GM21526 (cell line): ENCODE measurements at regions not wholly inside any gene's neighbourhood (a gene's known extent, or its start where the extent isn't known, plus 50 kb on each side); places are given as distances from the start of the nearest gene placed in this dataset.
"Not testable (repeated sequence)": the region's sequence is repeated elsewhere in the genome, so short reads cannot be mapped to it uniquely, and the experiment has no call there.

Experiments used
- ATAC-seq: cut with Tn5 transposase; IDR thresholded peaks from one replicate; pipeline ENCODE4 v1.9.1; 2021; ENCODE audit warnings: moderate library complexity; ENCODE audit not compliant: unreplicated experiment, low FRiP score

DNA sequence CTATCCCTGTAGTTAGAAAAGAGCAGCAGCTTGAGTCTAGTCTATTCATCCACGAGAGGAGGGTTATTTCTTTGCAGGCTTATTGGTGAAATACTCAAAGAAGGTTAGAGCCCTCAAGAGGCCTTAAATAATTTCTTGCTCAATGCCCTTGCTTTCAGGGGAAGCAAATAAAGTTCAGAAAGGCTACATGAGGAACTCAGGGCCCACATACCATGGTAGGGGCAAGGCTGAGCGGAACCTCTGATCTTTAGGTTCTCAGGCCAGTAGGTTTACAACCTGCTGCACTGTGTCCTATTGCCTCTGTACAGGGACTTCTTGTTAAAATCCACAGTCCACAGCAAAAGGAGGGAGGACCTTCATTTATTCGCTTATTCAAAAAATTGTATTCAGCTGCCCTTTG lies 101.7 kb downstream of the ADAMTS15 start:
- ATAC-seq = no peak

DNA sequence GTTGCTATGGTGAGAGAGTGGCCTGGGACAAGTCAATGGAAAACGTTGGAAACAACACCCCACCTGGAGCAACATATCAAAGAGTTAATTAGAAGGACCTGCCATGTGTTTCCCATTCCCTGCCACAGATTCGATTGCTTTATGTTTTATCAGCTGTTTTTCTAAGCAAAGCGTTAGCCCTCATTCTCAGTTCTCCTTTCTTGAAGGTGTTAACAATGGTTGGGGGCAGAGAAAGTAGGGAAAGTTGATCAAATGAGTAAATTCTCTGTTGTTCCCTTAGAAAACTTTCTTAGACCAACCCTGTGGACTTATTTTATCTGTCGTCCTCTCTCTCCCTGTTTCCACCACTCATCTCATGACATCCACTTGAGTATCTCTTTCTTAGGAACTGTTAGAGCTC lies 102.5 kb downstream of the ADAMTS15 start:
- ATAC-seq = no peak

DNA sequence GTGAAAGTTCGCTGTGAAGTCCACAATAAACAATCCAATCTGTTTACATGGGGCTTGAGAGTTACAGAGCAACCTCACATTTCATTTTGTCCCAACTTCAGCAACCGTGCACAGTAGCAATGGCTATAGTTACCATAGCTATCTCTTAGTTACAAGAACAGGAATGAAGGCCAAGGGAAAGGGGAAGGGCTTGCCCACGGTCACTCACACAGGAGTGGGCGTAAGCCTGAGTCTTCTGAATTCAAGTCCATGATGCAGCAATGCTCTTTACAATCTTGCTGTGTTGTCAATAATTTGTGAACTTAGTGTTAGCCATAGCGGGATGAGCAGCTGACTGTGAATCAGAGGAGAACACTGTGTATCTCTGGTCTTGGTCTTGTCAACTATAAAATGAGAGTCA lies 102.9 kb downstream of the ADAMTS15 start:
- no peak for ATAC-seq

DNA sequence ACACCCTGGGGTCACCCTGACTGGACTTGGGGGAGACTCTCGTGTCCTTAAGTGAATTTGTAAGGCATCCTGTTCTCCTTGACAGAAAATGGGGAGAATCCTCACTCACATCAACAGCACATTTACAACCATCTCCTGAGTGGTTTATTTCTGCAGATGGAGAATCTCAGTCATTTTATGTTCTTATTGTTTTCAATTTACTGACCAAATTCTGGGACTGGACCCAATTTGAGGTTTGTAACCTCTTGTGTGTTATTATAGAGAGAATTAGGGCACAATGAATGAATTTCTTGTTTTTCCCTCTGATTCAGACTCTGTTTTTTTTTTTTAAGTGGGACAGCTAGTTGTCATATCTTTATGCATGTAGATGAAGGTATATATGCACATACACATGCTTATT lies 104.9 kb downstream of the ADAMTS15 start:
- ATAC-seq = no peak

DNA sequence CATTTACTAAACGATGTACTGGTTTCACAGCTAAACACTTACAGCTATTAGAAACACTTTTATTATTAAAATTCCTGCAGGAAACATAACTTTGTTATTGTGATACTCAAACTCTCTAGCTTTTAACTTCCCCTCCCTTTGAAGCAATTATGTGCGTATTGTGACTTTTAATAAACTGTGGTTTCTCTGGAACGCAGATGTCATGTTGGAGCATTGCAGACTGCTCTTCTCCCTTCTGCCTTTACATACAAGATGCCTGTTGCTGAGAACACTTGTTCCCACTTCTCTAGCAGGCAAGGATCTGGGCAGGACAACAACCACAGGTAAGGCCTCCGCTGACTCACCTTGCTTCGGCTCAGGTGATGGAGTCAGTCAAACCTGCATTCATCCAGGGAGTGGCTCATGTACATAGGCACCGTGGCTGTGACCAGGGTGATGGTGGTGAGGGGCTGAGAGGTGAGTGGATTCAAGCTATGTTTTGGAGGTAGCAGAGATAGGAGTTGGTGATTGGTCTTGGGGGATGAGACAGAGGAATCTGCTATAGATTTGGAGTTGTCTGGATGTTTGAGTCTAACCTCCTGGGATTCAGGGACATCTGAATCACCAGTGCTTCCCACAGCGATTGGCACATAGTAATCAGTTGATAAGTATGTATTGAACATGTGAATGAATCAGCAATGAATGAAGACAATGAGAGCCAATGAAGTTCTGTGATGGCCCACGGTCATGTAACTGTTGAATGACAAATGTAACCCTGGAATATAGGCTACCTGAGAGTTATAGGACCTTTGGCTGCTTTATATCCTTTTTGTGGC lies 106.0 kb downstream of the ADAMTS15 start:
- ATAC-seq = no peak

DNA sequence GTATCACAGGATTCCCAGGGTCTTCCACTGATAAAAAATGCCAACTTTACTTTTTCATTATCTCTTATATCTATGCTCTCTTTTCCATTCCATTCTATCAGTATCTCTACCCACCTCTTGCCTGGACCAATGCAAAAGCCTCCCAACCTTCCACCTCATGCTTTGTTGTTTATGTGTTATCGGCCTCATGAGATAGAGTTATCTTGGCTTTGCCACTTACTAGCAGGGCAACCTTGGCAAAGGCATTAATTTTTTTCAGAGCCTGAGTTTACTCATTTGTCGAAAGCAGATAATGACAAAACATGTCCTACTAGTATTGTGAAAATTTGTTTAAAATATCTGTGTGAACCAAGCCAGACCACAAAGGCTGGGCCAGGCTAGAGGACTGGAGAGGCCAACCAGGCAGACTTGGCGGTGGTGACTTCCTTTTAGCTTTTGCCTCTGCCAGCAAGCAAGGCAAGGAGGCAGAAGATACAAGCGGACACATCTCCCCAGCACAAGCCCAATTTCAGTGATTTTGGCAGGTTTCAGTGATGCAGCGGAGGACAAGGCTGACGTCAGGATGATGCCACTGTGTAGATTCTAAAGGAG lies 106.9 kb downstream of the ADAMTS15 start:
- no peak for ATAC-seq

DNA sequence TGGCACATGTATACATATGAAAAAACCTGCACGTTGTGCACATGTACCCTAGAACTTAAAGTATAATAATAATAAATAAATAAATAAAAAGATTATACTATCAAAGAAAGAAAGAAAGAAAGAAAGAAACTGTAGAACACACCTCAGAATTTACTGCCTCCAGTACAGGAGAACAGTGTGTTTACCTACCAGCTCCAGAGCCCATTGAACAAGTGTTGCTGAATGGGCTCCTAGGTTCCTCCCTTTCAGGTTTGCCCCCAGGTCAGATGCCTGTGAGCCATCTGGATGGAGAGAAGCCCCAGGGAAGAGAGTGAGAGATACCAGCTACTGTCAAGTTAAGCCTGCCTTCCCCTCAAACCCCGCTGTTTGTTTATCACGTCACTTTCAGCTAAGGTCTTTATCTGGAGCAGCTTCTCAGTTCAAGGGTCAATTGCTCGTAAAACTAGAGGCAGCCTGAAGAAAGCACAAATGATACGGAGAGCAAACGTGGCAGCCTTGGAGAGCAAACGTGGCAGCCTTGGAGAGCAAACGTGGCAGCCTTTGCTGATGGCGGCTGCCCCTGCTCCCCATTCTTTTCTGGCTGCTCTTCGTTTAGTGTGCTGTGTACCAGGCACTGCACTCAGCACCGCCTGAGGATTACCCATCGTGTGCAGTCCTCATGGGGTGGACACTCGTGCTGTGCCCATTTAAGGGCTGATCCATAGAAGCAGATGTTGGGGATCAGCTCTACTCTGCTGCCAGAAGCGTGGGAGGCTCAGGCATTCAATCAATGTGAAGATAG lies 111.7 kb downstream of the ADAMTS15 start:
- ATAC-seq = no peak

DNA sequence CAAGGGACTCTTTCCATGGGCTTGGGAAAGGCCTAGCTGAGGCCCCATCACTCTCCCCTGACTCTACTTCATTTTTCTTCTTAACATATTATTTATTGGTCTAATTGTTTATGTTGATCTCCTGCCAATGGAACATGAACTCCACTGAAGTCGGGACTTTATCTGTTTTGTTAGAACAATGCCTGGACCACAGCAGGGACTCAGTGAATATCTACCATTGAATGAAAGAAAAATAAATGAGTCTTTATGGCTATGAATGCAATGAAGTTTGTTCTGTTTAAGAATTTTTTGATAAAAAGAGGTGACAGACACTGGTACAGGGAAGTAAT lies 112.3 kb downstream of the ADAMTS15 start:
- ATAC-seq = no peak

DNA sequence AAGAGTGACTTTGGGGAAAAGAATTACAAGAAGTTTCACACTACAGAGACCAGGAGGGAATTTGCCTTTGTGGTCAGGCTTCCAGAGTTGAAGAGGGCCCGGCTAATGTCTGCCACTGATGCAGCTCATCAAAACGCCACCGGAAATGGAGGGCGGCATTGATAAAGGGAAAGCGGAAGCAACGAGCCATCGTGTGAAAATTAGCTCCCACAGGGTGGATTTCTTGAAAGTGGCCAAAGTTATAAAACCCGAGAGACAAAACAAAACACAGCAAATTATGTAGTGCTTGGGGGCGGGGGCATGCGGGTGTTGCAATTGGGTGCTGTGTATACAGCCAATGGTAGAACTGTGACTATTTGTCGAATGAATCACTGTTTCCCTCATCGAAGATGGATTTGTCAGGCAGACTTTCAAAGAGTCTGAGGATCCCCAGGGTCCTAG lies 113.0 kb downstream of the ADAMTS15 start:
- no peak for ATAC-seq

DNA sequence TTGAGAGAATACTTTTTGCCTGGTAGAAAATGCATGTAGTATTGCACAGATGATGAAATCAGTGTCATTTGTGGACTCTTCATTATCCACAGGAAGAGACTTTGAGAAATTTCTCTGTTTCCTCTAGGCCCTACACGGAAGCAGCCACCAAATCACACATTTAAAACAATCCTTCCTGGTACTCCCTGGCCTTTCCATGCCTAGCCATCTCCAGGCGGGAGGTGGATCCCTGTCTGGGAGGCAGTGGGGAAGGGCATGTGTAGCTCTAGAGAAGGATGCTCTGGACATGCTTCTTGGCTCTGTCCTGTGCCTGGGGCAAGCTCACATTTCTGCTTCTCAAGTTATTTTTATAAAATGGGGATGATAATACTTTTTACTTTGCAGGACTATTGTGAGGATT lies 114.1 kb downstream of the ADAMTS15 start:
- no peak for ATAC-seq

DNA sequence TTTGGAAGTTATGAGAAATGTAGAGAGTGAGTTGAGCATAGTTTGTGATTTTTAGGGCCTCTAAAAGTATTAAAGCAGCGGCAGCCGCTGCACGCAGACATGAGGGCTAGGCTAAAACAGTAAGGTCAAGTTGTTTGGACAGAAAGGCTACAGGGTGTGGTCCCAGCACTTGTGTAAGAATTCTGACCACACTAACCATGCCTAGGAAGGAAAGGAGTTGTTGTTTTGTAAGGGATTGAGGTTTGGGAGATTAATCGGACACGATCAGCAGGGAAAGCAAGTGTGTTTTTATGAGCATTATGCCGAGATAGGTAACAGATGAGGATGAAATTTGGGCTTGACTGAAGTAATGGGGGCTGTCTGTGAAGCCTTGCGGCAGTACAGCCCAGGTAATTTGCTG lies 117.9 kb downstream of the ADAMTS15 start:
- not testable (repeated sequence) for ATAC-seq

DNA sequence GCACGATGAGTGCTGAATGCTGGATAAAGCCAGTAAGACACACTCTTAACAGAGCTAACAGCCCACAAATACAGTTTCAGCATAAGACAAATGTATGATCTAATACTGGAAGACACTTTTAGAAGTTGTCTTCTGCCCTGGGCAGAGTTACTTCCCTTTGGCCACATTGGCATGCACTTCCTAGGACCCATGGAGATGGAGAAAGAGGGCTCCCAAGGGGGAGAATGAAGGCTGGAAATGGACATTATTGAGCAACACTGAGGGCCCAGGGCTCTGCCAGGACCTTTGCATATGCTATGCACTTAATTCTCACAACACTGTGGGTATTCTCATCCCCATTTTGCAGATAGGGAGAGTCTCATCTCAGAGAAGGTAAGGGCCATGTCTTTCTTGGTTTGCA lies 123.1 kb downstream of the ADAMTS15 start:
- ATAC-seq = no peak

DNA sequence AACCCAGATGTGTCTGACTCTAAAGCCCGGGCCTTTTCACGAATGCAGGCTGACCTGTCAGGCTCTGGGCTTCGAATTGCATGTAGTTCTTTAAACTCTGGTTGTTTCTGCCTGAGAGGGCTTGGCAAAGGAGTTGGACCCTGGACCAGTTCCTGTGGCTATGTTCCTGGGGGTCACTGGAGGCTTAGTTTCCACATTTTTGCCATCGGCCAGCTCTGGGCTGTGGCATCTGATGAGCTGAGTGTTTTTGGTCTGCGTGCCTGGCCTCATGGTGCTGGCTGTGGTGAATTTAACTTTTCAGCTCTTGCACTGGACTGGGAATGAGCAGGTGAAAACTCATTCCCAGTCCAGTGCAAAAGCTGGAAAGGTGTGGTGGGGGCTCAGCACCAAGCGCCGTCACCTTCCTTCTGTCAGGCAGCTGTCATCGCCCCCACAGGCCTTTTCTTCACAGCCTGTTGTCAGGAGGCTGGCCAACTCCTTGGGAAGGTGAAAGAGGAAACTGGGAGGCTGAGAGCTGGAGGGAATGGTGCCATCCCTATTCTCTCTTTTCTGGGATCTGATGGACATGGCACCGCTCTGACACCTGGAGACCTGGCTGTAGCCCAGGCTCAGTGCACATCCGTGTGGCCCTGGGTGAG lies 123.6 kb downstream of the ADAMTS15 start:
- ATAC-seq = no peak

DNA sequence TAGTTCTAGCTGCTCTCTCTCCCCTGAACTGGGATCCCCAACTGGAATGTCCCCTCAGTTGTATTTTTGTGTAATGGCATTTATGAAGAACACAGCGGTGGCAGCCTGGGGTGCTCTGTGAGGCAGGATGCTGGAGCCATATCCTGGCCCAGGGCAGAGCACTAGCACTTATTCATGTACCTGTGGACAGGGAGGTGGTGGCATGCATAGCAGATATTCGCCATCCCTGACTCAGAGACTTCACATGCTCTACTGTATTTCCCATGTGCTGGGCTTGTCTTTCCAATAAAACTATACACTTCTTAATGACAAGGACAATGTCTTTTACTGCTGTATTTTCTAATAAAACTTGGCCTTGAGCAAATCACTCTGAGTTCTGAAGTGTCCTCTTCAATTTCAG lies 125.3 kb downstream of the ADAMTS15 start:
- ATAC-seq = no peak

DNA sequence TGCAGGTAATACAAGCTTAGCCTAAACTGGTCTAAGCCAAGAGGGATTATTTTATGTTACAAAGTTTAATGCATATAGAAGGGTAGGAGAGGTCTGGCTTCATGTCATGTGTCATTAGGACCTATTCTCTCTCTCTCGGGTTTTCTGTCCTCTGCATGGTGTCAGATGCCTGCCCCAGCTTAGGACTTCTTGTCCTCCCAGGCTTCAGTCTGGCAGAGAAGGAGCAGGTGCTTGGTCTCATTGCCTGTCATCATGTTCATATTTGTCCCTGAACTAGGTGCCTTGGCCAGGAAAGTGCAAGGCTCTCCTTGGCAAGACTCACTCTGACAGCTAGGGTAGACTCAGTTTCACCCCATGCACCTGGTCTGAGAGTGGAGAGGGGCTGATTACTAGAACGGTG lies 126.3 kb downstream of the ADAMTS15 start:
- ATAC-seq = no peak

DNA sequence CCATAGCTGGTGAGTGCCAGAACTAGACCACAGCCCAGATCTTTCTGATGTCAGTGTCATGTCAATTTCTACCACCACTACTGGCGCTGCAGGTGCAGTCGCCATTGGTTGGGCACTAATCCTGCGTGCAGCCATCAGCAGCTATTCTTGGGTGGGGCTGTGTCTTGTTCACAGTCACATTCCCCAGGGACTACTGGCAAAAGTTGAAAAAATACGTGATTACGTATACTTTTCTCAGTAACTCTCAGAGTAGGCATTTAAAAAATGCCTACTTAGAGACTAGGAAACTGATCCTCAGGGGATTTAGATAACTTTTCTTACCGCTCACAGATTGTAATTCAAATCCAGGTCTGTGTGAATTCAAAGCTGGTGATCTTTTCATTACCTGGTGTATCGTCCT lies 127.7 kb downstream of the ADAMTS15 start:
- no peak for ATAC-seq

DNA sequence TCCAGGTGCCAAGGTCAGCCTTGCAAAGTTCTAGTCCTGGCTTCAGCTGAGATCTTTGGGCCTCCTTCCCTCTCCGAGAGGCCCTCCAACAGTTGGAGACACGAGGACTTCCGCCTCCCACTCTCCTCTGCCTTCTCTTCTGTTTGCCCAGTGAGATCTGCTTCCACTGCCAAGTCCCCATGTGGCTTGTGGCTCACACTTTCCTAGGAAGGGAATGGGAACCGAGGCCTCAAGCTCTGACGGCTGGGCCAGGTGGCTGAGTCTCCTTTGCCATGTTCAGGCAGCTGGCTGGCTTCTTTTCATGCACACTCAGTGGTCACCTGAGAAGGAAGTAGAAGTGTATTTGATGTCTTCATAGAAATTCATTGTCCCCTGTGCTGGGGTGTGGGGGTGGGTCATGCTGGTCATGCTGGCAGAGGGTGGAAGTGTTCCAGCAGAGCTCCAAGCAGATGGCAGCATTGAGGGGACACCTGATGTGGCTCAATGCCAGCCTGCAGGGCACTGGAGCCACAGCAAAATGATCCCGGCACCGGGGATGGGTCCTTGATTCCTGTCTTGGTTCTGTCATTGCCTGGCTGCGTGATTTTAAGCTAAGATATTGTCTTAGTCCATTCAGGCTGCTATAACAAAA lies 130.4 kb downstream of the ADAMTS15 start:
- no peak for ATAC-seq

DNA sequence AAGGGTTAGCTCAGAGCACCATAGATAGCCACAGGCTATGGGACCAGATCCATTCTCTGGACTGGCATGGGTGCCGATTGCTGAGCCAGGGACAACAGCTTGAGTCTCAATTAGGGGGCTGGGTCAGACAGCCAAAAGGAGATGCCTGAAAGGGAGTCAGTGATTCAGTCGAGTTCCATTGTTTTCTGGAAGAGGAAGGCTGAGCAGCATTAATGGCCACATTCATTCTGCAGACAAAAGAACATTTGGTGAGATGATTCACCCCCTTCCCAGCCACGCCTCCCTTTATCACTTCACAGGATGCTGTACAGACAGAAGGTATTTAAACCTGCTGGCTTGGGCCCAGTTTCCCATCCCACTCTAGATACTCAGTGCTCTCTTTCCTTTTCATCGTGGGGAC lies 131.9 kb downstream of the ADAMTS15 start:
- no peak for ATAC-seq

DNA sequence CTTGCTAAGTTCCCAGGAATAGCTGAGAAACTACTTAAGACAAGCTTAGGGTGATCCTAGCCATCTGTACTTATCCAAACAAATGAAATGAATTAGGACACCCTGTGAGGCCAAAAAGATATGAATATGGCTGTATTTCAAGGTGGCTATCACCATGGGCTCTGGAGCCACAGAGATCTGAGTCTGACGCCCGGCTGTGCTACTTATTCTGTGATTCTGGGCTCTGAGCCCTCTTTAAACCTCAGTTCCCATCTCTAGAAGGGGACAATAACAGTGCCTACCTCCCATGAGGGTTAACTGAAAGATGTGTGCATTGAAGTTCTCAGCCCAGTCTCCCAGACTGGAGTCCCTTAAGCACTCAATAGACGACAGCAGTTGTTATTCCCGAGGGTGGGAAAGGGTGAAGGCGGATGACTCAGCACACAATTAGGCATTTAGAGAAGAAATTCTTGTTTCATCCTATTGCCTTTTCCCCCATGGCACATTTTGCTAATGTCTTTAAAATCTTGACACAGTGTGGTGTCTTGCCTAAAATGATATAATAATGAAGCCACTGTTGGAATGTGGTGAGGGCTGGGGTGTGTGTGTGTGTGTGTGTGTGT lies 132.5 kb downstream of the ADAMTS15 start:
- ATAC-seq = no peak

DNA sequence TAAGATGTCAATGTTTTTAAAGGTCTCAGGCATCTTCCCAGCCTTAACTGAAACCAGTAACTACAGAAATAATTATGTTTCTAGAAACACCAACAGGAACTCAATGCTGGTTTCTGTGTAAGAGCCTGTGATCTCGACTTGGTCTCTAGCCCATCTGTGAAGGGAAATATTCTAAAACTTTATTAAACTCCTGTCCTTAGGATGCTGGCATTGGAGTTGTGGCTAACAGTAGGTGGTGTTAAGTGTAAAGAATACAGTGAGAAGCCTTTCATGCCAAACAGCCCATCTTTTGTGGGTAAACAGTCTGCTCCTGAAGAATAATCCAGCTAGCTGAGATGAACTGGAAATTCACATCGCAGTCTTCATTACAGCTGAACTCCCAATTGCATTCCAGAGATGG lies 133.2 kb downstream of the ADAMTS15 start:
- no peak for ATAC-seq
